IPS DF 4.7 (cell line): ENCODE measurements at regions not wholly inside any gene's neighbourhood (a gene's known extent, or its start where the extent isn't known, plus 50 kb on each side); places are given as distances from the start of the nearest gene placed in this dataset.
"Not testable (repeated sequence)": the region's sequence is repeated elsewhere in the genome, so short reads cannot be mapped to it uniquely, and the experiment has no call there.

Experiments used
- DNase-seq: peaks from one replicate; pipeline ENCODE4 v3.0.0-alpha.2; 2013; ENCODE audit warnings: low spot score; ENCODE audit errors: extremely low read depth

GRCh38 chr6:81625216-81625615 is 127.3 kb downstream of the TENT5A start:
- no peak for DNase-seq

GRCh38 chr6:81624453-81624852 is 128.0 kb downstream of the TENT5A start:
- no peak for DNase-seq

GRCh38 chr6:81623106-81623759 is 129.2 kb downstream of the TENT5A start:
- DNase-seq = no peak

GRCh38 chr6:81621816-81622395 is 130.6 kb downstream of the TENT5A start:
- DNase-seq = no peak

- DNase-seq = no peak
Observed at GRCh38 chr6:81614292-81614691, 138.2 kb downstream of the TENT5A start.

GRCh38 chr6:81613606-81614005 is 138.9 kb downstream of the TENT5A start:
- no peak for DNase-seq

- DNase-seq = no peak
Observed at GRCh38 chr6:81612136-81612535, 140.3 kb downstream of the TENT5A start.

- DNase-seq = no peak
Observed at GRCh38 chr6:81609736-81610135, 142.7 kb downstream of the TENT5A start.

GRCh38 chr6:81608776-81609175 is 143.7 kb downstream of the TENT5A start:
- DNase-seq = no peak

- DNase-seq = no peak
Observed at GRCh38 chr6:81606965-81607381, 145.5 kb downstream of the TENT5A start.

GRCh38 chr6:81605526-81605925 is 147.0 kb downstream of the TENT5A start:
- no peak for DNase-seq

GRCh38 chr6:81601918-81602317 is 150.6 kb downstream of the TENT5A start:
- DNase-seq = no peak

- DNase-seq = not testable (repeated sequence)
Observed at GRCh38 chr6:81600488-81600887, 152.0 kb downstream of the TENT5A start.

- no peak for DNase-seq
Observed at GRCh38 chr6:81594501-81594900, 158.0 kb downstream of the TENT5A start.

GRCh38 chr6:81590314-81590691 is 162.2 kb downstream of the TENT5A start:
- DNase-seq = no peak

- no peak for DNase-seq
Observed at GRCh38 chr6:81589465-81590313, 162.8 kb downstream of the TENT5A start.

- DNase-seq = not testable (repeated sequence)
Observed at GRCh38 chr6:81585686-81586085, 166.8 kb downstream of the TENT5A start.

- not testable (repeated sequence) for DNase-seq
Observed at GRCh38 chr6:81584156-81584555, 168.3 kb downstream of the TENT5A start.

GRCh38 chr6:81575442-81575841 is 177.0 kb downstream of the TENT5A start:
- DNase-seq = no peak

GRCh38 chr6:81572020-81572419 is 180.5 kb downstream of the TENT5A start:
- DNase-seq = no peak

- no peak for DNase-seq
Observed at GRCh38 chr6:81570681-81571080, 181.8 kb downstream of the TENT5A start.

GRCh38 chr6:81568973-81569372 is 183.5 kb downstream of the TENT5A start:
- no peak for DNase-seq
